AG04450 (cell line): ENCODE measurements at regions not wholly inside any gene's neighbourhood (a gene's known extent, or its start where the extent isn't known, plus 50 kb on each side); places are given as distances from the start of the nearest gene placed in this dataset.
"Not testable (repeated sequence)": the region's sequence is repeated elsewhere in the genome, so short reads cannot be mapped to it uniquely, and the experiment has no call there.

ENCODE experiments used
- CTCF ChIA-PET: fragments of 300-600, 350-600 bp; formaldehyde crosslinking; extraction: SDS; loops from one replicate; lab custom pipeline; 2022; ENCODE audit warnings: antibody characterized with exemption, inconsistent platforms; lab: Charles Lee
- POLR2A ChIA-PET: fragments of 350-600 bp; formaldehyde crosslinking; extraction: SDS; loops from one replicate; lab custom pipeline; 2021; ENCODE audit warnings: antibody characterized with exemption, inconsistent platforms; lab: Yijun Ruan, JAX
- DNase-seq: peaks from one replicate; pipeline ENCODE4 v3.0.0-alpha.2; 2011; ENCODE audit warnings: low read depth, low spot score
- H3K27ac ChIP-seq: one replicate; pipeline ENCODE4 v1.5.1; 2012; ENCODE audit warnings: low read depth, low read length, control low read depth
- H3K27me3 ChIP-seq: one replicate; pipeline ENCODE4 v1.6.0; 2012; ENCODE audit warnings: low read length; ENCODE audit not compliant: control insufficient read depth, insufficient read depth
- H3K4me3 ChIP-seq: 2 replicates; pipeline ENCODE4 v1.5.1; 2011; ENCODE audit warnings: mild to moderate bottlenecking, low read depth, low read length, control low read depth
- H3K9me3 ChIP-seq: 2 replicates; pipeline ENCODE4 v1.5.1; 2012; ENCODE audit warnings: low read length; ENCODE audit not compliant: control insufficient read depth, insufficient read depth
- TF ChIP-seq, protein P1 (sequence below): IDR thresholded peaks from 2 replicates; pipeline ENCODE4 v1.5.1; 2011; ENCODE audit warnings: low read depth, low read length, control low read depth, inconsistent platforms

DNA sequence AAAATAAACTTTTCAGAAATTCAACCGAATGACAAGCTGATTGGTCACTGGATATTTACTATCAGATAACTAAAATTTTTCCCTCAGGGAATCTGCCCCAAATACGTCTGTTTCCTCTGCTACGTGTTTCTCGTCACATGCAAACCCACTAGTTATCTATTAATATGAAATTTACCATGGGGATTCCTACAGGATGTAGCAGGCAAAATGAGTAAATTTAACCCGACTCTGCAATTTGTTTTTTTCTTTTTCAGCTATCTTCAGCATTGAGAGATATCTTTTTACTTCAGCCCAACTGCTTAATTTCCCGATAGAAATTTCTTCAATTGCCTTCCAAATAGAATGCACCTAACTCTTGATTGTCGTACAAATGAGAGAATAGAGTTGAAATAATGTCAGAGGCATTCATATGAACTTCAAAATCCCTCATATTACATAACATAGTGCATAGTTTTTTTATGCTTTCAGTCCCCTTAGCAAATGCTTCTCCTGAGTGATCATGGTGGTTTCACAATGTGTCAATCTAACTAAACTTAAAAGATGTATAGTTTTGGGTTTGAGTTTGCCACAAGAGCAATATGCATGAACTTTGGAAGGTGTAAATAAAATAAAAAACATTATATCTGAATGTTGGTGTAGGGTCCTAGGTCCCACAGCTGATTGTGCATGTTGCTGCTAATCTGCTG, 913.1 kb upstream of the GRIA3 start:
- POLR2A ChIA-PET: interaction anchor here (0.7 kb wide), 1 partner anchor 877 kb away, joined by 6 read pairs; no protein-coding TSS in a partner anchor
- H3K27me3 ChIP-seq: no peaks in the 10 kb centered on the region
- H3K9me3 ChIP-seq: no peaks in the 10 kb centered on the region
- no peak overlapping the region for H3K27ac ChIP-seq
- DNase-seq: no peak
- CTCF ChIA-PET: no interaction called here
- H3K4me3 ChIP-seq: no peak overlapping the region
- TF ChIP-seq, protein P1, sequence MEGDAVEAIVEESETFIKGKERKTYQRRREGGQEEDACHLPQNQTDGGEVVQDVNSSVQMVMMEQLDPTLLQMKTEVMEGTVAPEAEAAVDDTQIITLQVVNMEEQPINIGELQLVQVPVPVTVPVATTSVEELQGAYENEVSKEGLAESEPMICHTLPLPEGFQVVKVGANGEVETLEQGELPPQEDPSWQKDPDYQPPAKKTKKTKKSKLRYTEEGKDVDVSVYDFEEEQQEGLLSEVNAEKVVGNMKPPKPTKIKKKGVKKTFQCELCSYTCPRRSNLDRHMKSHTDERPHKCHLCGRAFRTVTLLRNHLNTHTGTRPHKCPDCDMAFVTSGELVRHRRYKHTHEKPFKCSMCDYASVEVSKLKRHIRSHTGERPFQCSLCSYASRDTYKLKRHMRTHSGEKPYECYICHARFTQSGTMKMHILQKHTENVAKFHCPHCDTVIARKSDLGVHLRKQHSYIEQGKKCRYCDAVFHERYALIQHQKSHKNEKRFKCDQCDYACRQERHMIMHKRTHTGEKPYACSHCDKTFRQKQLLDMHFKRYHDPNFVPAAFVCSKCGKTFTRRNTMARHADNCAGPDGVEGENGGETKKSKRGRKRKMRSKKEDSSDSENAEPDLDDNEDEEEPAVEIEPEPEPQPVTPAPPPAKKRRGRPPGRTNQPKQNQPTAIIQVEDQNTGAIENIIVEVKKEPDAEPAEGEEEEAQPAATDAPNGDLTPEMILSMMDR: no peak

DNA sequence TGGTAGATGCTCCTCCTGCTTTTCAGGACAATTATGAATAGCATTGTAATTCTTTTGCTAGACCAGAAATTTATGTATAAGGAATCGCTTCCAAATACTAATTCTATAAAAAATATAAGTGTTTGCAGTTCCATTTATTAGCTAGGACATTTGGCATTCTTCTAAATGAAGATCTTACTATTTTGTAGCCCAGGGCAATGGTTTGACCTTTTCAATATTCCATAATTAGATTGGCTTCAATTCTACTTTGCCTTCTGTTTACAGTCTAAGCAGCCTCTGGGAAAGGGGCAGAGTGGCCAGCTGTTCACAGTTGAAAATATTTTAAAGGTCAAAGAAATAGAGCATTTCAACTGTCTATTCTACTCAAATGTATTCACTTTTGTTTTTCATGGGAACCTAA, 912.1 kb upstream of the GRIA3 start:
- Histone ChIP-seq H3K27me3 (no peaks in the 10 kb centered on the region), H3K4me3 (no peak overlapping the region), H3K9me3 (no peaks in the 10 kb centered on the region), H3K27ac (no peak overlapping the region)
- ChIA-PET POLR2A (no interaction called here), CTCF (no interaction called here)
- no peak for DNase-seq
- TF ChIP-seq, protein P1: no peak

DNA sequence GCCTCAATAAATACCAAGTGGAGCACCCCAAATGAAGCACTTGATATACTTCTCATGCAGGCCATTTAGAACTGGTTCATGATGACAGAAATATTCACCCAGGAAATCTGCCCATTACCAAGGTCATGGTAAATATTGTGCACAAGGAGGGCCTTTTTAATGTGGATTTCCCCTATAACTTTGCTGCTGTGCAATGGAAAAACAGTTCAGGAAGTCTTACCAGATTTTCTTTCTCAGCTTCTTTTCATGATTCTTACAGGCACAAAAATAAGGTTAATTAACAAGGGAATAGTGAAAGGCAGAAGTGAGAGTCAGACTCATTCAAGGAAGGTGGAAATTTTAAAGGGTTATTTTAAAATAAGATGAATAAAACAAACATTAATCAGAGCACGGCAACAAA, 904.3 kb upstream of the GRIA3 start:
- POLR2A ChIA-PET: no interaction called here
- no peak for DNase-seq
- TF ChIP-seq, protein P1: no peak
- H3K9me3 ChIP-seq: no peaks in the 10 kb centered on the region
- H3K27me3 ChIP-seq: no peaks in the 10 kb centered on the region
- CTCF ChIA-PET: no interaction called here
- no peak overlapping the region for H3K27ac ChIP-seq
- no peak overlapping the region for H3K4me3 ChIP-seq

DNA sequence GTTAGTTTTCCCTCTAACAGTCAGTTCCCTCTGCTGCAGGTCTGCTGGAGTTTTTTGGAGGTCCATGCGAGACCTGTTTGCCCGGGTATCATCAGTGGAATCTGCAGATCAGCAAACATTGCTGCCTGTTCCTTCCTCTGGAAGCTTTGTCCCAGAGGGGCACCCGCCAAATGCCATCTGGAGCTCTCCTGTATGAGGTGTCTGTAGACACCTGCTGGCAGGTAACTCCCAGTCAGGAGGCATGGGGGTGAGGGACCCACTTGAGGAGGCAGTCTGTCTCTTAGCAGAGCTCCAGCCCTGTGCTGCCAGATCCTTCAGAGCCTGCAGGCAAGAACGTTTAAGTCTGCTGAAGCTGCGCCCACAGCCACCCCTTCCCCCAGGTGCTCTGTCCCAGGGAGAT, 884.3 kb upstream of the GRIA3 start:
- H3K27me3 ChIP-seq, CTCF ChIA-PET, H3K4me3 ChIP-seq, POLR2A ChIA-PET, H3K27ac ChIP-seq, DNase-seq, H3K9me3 ChIP-seq: not testable (repeated sequence)

DNA sequence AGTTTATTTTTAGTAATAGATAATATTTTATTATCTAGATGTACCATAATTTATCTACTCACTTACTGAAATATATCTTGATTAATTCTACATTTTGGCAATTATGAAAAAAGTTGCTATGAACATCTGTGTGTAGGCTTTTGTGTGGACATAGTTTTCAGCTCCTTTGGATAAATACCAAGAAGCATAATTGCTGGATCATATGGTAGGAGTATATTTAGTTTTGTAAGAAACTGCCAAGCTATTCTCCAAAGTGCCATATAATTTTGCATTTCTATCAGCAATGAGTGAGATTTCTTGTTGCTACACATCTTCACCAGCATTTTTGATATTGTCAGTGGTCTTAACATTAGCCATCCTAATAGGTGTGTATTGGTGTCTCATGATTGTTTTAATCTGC, 882.6 kb upstream of the GRIA3 start:
- POLR2A ChIA-PET: no interaction called here
- TF ChIP-seq, protein P1: no peak
- no peaks in the 10 kb centered on the region; the same call in 1 of the 2 replicates for H3K9me3 ChIP-seq
- no peak overlapping the region for H3K27ac ChIP-seq
- DNase-seq: no peak
- CTCF ChIA-PET: no interaction called here
- no peak overlapping the region for H3K4me3 ChIP-seq
- no peaks in the 10 kb centered on the region for H3K27me3 ChIP-seq
